Transverse colon (tissue), 4 donors: ENCODE measurements at regions not wholly inside any gene's neighbourhood (a gene's known extent, or its start where the extent isn't known, plus 50 kb on each side); places are given as distances from the start of the nearest gene placed in this dataset.

Experiments used
- CTCF ChIP-seq, 5 experiments: fragments of 200-600 bp in 3 of 5; fragments of 450-650 bp in 2 of 5; sonication (generic) in 3 of 5; IDR thresholded peaks; 1 replicate in 2 of 5; 2 replicates in 3 of 5; pipeline ENCODE4 v1.5.1; 2016 to 2017; ENCODE audit warnings: antibody characterized with exemption in 5 of 5, inconsistent platforms in 3 of 5, mild to moderate bottlenecking in 2 of 5, moderate library complexity in 1 of 5
- EP300 ChIP-seq: sonication (generic); formaldehyde crosslinking; IDR thresholded peaks from one replicate; pipeline ENCODE4 v1.6.1; 2017; ENCODE audit warnings: antibody characterized with exemption, low read depth
- POLR2A ChIP-seq: fragments of 450-650 bp; IDR thresholded peaks from one replicate; pipeline ENCODE4 v1.6.1; 2016; ENCODE audit warnings: antibody characterized with exemption, mild to moderate bottlenecking, moderate library complexity
- POLR2AphosphoS5 ChIP-seq, 3 donors: sonication (generic); formaldehyde crosslinking; IDR thresholded peaks; one replicate each; pipeline ENCODE4 v1.6.1; 2016; ENCODE audit warnings: antibody characterized with exemption in 3 of 3

DNA sequence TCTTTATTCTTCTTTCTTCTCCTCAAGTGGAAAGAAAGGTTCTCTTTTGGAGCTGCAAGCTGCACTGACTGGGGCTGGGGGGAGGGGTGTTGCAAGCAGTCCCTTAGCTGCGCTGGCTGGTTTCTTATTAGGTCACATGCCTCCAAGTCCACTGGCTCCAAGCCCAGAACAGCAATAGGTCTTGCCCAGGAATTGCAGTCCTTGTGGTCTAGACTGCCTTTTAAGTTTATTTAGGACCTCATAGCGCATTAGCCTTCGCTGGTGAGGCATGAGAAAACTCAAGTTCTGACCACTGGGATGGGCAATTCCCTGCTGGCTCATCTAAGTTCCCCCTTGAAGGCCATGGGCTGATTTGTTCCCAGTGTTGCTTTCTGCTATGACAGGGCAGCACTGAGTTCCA lies 138.6 kb upstream of the SCN7A start:
- TF ChIP-seq POLR2AphosphoS5 (IDR thresholded peaks at IDR 0.05) (no peak), CTCF (IDR thresholded peaks at IDR 0.05) (no peak), POLR2A (no peak), EP300 (no peak)
